GM23338 (cell line): ENCODE measurements at regions not wholly inside any gene's neighbourhood (a gene's known extent, or its start where the extent isn't known, plus 50 kb on each side); places are given as distances from the start of the nearest gene placed in this dataset.

Source experiments
- EZH2phosphoT487 ChIP-seq: fragments of 200-600 bp; sonication (generic); IDR thresholded peaks from one replicate; pipeline ENCODE4 v1.8.1; 2018; ENCODE audit warnings: antibody characterized with exemption; ENCODE audit not compliant: unreplicated experiment
- STAT1 ChIP-seq: IDR thresholded peaks from one replicate; pipeline ENCODE4 v1.6.1; 2016; ENCODE audit warnings: antibody characterized with exemption; ENCODE audit not compliant: unreplicated experiment
- TF ChIP-seq, protein P1 (sequence below): fragments of 250-450 bp; sonication (Bioruptor Pico); IDR thresholded peaks from 2 replicates; pipeline ENCODE4 v1.5.0; 2020; ENCODE audit warnings: mild to moderate bottlenecking, moderate library complexity
- TF ChIP-seq, protein P2 (sequence below): IDR thresholded peaks from 2 replicates; pipeline ENCODE4 v1.6.1; 2016; ENCODE audit warnings: antibody characterized with exemption
- TF ChIP-seq, protein P3 (sequence below): IDR thresholded peaks from one replicate; pipeline ENCODE4 v1.6.1; 2018; ENCODE audit warnings: antibody characterized with exemption; ENCODE audit not compliant: unreplicated experiment

DNA sequence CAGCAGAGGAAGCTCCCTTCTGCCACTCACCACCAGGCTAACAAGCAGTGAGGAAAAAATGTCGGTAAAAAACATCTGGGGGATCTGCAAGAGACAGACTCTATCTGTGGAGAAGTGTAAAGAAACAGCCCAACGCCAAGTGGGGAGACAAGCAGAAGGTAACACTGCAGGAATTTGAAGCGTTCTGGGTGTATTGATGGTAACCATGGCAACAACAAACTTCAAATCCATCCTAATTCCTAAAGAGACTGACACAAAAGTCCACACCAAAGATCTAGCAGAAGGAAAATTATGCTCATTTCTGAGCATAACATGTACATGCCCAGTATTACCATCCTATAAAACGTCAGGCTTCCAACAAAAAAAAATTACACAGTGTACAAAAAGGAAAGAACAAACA, 449.3 kb downstream of the GABRB3 start (continued):
- TF ChIP-seq, protein P1, sequence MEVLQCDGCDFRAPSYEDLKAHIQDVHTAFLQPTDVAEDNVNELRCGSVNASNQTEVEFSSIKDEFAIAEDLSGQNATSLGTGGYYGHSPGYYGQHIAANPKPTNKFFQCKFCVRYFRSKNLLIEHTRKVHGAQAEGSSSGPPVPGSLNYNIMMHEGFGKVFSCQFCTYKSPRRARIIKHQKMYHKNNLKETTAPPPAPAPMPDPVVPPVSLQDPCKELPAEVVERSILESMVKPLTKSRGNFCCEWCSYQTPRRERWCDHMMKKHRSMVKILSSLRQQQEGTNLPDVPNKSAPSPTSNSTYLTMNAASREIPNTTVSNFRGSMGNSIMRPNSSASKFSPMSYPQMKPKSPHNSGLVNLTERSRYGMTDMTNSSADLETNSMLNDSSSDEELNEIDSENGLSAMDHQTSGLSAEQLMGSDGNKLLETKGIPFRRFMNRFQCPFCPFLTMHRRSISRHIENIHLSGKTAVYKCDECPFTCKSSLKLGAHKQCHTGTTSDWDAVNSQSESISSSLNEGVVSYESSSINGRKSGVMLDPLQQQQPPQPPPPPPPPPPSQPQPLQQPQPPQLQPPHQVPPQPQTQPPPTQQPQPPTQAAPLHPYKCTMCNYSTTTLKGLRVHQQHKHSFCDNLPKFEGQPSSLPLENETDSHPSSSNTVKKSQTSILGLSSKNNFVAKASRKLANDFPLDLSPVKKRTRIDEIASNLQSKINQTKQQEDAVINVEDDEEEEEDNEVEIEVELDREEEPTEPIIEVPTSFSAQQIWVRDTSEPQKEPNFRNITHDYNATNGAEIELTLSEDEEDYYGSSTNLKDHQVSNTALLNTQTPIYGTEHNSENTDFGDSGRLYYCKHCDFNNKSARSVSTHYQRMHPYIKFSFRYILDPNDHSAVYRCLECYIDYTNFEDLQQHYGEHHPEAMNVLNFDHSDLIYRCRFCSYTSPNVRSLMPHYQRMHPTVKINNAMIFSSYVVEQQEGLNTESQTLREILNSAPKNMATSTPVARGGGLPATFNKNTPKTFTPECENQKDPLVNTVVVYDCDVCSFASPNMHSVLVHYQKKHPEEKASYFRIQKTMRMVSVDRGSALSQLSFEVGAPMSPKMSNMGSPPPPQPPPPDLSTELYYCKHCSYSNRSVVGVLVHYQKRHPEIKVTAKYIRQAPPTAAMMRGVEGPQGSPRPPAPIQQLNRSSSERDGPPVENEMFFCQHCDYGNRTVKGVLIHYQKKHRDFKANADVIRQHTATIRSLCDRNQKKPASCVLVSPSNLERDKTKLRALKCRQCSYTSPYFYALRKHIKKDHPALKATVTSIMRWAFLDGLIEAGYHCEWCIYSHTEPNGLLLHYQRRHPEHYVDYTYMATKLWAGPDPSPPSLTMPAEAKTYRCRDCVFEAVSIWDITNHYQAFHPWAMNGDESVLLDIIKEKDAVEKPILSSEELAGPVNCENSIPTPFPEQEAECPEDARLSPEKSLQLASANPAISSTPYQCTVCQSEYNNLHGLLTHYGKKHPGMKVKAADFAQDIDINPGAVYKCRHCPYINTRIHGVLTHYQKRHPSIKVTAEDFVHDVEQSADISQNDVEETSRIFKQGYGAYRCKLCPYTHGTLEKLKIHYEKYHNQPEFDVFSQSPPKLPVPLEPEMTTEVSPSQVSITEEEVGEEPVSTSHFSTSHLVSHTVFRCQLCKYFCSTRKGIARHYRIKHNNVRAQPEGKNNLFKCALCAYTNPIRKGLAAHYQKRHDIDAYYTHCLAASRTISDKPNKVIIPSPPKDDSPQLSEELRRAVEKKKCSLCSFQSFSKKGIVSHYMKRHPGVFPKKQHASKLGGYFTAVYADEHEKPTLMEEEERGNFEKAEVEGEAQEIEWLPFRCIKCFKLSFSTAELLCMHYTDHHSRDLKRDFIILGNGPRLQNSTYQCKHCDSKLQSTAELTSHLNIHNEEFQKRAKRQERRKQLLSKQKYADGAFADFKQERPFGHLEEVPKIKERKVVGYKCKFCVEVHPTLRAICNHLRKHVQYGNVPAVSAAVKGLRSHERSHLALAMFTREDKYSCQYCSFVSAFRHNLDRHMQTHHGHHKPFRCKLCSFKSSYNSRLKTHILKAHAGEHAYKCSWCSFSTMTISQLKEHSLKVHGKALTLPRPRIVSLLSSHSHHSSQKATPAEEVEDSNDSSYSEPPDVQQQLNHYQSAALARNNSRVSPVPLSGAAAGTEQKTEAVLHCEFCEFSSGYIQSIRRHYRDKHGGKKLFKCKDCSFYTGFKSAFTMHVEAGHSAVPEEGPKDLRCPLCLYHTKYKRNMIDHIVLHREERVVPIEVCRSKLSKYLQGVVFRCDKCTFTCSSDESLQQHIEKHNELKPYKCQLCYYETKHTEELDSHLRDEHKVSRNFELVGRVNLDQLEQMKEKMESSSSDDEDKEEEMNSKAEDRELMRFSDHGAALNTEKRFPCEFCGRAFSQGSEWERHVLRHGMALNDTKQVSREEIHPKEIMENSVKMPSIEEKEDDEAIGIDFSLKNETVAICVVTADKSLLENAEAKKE (CRISPR knock-in tag): no peak
- TF ChIP-seq, protein P2, sequence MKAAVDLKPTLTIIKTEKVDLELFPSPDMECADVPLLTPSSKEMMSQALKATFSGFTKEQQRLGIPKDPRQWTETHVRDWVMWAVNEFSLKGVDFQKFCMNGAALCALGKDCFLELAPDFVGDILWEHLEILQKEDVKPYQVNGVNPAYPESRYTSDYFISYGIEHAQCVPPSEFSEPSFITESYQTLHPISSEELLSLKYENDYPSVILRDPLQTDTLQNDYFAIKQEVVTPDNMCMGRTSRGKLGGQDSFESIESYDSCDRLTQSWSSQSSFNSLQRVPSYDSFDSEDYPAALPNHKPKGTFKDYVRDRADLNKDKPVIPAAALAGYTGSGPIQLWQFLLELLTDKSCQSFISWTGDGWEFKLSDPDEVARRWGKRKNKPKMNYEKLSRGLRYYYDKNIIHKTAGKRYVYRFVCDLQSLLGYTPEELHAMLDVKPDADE: no peak
- TF ChIP-seq, protein P3, sequence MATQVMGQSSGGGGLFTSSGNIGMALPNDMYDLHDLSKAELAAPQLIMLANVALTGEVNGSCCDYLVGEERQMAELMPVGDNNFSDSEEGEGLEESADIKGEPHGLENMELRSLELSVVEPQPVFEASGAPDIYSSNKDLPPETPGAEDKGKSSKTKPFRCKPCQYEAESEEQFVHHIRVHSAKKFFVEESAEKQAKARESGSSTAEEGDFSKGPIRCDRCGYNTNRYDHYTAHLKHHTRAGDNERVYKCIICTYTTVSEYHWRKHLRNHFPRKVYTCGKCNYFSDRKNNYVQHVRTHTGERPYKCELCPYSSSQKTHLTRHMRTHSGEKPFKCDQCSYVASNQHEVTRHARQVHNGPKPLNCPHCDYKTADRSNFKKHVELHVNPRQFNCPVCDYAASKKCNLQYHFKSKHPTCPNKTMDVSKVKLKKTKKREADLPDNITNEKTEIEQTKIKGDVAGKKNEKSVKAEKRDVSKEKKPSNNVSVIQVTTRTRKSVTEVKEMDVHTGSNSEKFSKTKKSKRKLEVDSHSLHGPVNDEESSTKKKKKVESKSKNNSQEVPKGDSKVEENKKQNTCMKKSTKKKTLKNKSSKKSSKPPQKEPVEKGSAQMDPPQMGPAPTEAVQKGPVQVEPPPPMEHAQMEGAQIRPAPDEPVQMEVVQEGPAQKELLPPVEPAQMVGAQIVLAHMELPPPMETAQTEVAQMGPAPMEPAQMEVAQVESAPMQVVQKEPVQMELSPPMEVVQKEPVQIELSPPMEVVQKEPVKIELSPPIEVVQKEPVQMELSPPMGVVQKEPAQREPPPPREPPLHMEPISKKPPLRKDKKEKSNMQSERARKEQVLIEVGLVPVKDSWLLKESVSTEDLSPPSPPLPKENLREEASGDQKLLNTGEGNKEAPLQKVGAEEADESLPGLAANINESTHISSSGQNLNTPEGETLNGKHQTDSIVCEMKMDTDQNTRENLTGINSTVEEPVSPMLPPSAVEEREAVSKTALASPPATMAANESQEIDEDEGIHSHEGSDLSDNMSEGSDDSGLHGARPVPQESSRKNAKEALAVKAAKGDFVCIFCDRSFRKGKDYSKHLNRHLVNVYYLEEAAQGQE: no peak
- no peak for TF ChIP-seq EZH2phosphoT487
- TF ChIP-seq STAT1: no peak
